ENCODE measurements at regions not wholly inside any gene's neighbourhood (a gene's known extent, or its start where the extent isn't known, plus 50 kb on each side); places are given as distances from the start of the nearest gene placed in this dataset.

- DNase-seq (ENCODE audit: extremely low read depth in 1 of 4, low spot score in 3 of 4) = no peak
- Histone ChIP-seq H3K27ac (ENCODE audit: extremely low read depth, low read depth, low read length) (no peak overlapping the region), H3K4me2 (ENCODE audit: insufficient read depth, low read length) (no peak overlapping the region), H3K4me1 (replicated peaks in 1 of 2; ENCODE audit: control insufficient read depth in 2 of 2, insufficient read depth in 2 of 2, low read length in 2 of 2) (no peaks in the 10 kb centered on the region), H3K9me1 (ENCODE audit: control insufficient read depth, insufficient read depth, low read length) (no peaks in the 10 kb centered on the region), H3K9ac (ENCODE audit: insufficient read depth in 1 of 2, low read depth in 2 of 2, low read length in 2 of 2) (no peak overlapping the region), H3K9me3 (replicated peaks; ENCODE audit: control insufficient read depth, insufficient read depth, low read depth, low read length) (no peaks in the 10 kb centered on the region), H3K36me3 (ENCODE audit: control insufficient read depth, insufficient read depth, low read length) (no peaks in the 10 kb centered on the region), H4K20me1 (replicated peaks; ENCODE audit: control insufficient read depth, insufficient read depth, low read length) (no peaks in the 10 kb centered on the region), H3K27me3 (ENCODE audit: control insufficient read depth in 2 of 2, insufficient read depth in 2 of 2, low read length in 2 of 2) (no peaks in the 10 kb centered on the region), H3K79me2 (ENCODE audit: control insufficient read depth, insufficient read depth, low read length) (no peaks in the 10 kb centered on the region), H3K4me3 (no peak overlapping the region), H2AFZ (ENCODE audit: low read depth, low read length) (no peak overlapping the region)
- no peak for FAIRE-seq
- no TSS peak for BruUV-seq (replicated peaks)
- CTCF ChIA-PET (ENCODE audit: low intra/inter-chr PET ratio) = no interaction called here
- intact Hi-C loops (cut with micrococcal nuclease) = no loop called here
- POLR2A ChIA-PET = no interaction called here
- in situ Hi-C loops (cut with MboI) = no loop called here
- 0% methylated on average over 4 of the region's 4 CpGs for WGBS (ENCODE audit: insufficient coverage, low coverage, missing lambda C conversion rate)
- ATAC-seq = no peak
- TF ChIP-seq ID3 (CRISPR knock-in tag; IDR thresholded peaks at IDR 0.05) (no peak), ID3 (tag; IDR thresholded peaks at IDR 0.05) (no peak), ZNF133 (CRISPR knock-in tag; IDR thresholded peaks at IDR 0.05) (no peak), RBBP5 (IDR thresholded peaks at IDR 0.05; ENCODE audit: borderline replicate concordance, insufficient read depth, low read length, poor library complexity, severe bottlenecking) (no peak), CGGBP1 (CRISPR knock-in tag; IDR thresholded peaks at IDR 0.05) (no peak), ZBED1 (IDR thresholded peaks at IDR 0.05) (no peak), RB1 (IDR thresholded peaks at IDR 0.05; ENCODE audit: low read depth) (no peak), DPF2 (IDR thresholded peaks at IDR 0.05) (no peak), MTA1 (IDR thresholded peaks at IDR 0.05; ENCODE audit: borderline replicate concordance) (no peak), ZBTB9 (CRISPR knock-in tag; IDR thresholded peaks at IDR 0.05) (no peak), ZNF280A (IDR thresholded peaks at IDR 0.05; ENCODE audit: low read depth, partially characterized antibody) (no peak), DIDO1 (tag; IDR thresholded peaks at IDR 0.05; ENCODE audit: low read depth) (no peak), HNRNPUL1 (IDR thresholded peaks at IDR 0.05; ENCODE audit: low read length) (no peak), NR4A1 (CRISPR knock-in tag; IDR thresholded peaks at IDR 0.05) (no peak), NR4A1 (tag; IDR thresholded peaks at IDR 0.05) (no peak), ZNF707 (CRISPR knock-in tag; conservative IDR thresholded peaks at IDR 0.05) (no peak), CBX2 (IDR thresholded peaks at IDR 0.05; ENCODE audit: insufficient read depth, low read length, poor library complexity, severe bottlenecking) (no peak), HSF4 (CRISPR knock-in tag; IDR thresholded peaks at IDR 0.05; ENCODE audit: borderline replicate concordance) (no peak)
Observed at GRCh38 chr1:96478228-96478627, 243.4 kb upstream of the PTBP2 start.
